ENCODE measurements at regions not wholly inside any gene's neighbourhood (a gene's known extent, or its start where the extent isn't known, plus 50 kb on each side); places are given as distances from the start of the nearest gene placed in this dataset.

GRCh38 chr10:36115364-36115763, 473.3 kb upstream of the FZD8 start:
- no peak overlapping the region for H2AFZ ChIP-seq (ENCODE audit: insufficient read depth, low read depth, low read length, poor library complexity, severe bottlenecking)
- Mint-ChIP-seq H3K4me1 (no peaks in the 10 kb centered on the region), H3K4me3 (no peak overlapping the region), H3K27me3 (no peaks in the 10 kb centered on the region), H3K9me3 (ENCODE audit: insufficient read depth) (no peaks in the 10 kb centered on the region), H3K27ac (no peak overlapping the region)
- H3K27ac ChIP-seq (ENCODE audit: low read length in 2 of 2): no peak overlapping the region
- no peaks in the 10 kb centered on the region for H3K79me2 ChIP-seq (ENCODE audit: control insufficient read depth, insufficient read depth, low read length)
- H4K20me1 ChIP-seq (ENCODE audit: control insufficient read depth, insufficient read depth, low read length, poor library complexity, severe bottlenecking): no peaks in the 10 kb centered on the region
- TF ChIP-seq CTCF (IDR thresholded peaks at IDR 0.05): no peak
- TF ChIP-seq EZH2 (IDR thresholded peaks at IDR 0.05; ENCODE audit: borderline replicate concordance, insufficient read depth, low read depth, low read length, poor library complexity, severe bottlenecking): no peak
- ChIA-PET CTCF (interaction anchor here (0.5 kb wide), 1 partner anchor 875 kb away, joined by 3 read pairs; no protein-coding TSS in a partner anchor), POLR2A (no interaction called here)
- H3K9ac ChIP-seq (ENCODE audit: low read length): no peak overlapping the region
- intact Hi-C loops (cut with micrococcal nuclease): no loop called here
- no CpG with 5 or more reads among the region's 1 CpG for WGBS (ENCODE audit: insufficient coverage)
- ATAC-seq (ENCODE audit: low read depth): no peak
- no peak overlapping the region for H3K4me3 ChIP-seq (ENCODE audit: control extremely low read depth in 1 of 5, extremely low read depth in 1 of 5, insufficient read depth in 1 of 5, low read depth in 2 of 5, low read length in 4 of 5)
- no peak overlapping the region for H3K4me2 ChIP-seq (replicated peaks; ENCODE audit: low read depth, low read length, poor library complexity, severe bottlenecking)
- no peak for DNase-seq
- H3K4me1 ChIP-seq (ENCODE audit: control insufficient read depth in 2 of 2, insufficient read depth in 2 of 2, low read length in 2 of 2): no peaks in the 10 kb centered on the region
- no peaks in the 10 kb centered on the region for H3K27me3 ChIP-seq (replicated peaks in 1 of 4; ENCODE audit: control extremely low read depth in 1 of 4, control insufficient read depth in 3 of 4, insufficient read depth in 4 of 4, low read length in 3 of 4)
- peaks cover 0 to 3% (median 0%) of the 10 kb centered on the region in 3 donors for H3K9me3 ChIP-seq (ENCODE audit: control extremely low read depth in 1 of 3, control insufficient read depth in 2 of 3, insufficient read depth in 1 of 3, low read length in 2 of 3)
- H3K36me3 ChIP-seq (replicated peaks in 1 of 2; ENCODE audit: control extremely low read depth in 1 of 2, control insufficient read depth in 1 of 2, extremely low read depth in 1 of 2, insufficient read depth in 2 of 2, low read length in 1 of 2): no peaks in the 10 kb centered on the region

DNA sequence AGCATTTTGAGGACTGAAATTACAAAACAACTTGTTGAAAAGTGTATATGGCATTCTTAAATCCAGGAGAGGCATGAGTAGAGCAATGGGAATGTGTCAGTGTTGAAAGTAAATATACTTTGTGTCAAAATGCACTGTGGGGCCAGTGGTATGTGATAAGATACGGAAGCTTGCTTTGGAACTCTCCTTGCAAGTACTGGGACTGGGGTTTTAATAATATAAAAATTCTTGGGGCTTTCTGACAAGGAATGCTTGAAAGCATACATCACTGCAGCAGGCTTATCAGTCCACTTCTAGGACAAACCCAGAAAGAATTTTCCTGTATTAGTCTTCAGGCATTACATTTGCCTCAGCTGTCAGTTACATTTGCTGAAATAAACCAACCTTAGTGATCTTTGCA, 472.8 kb upstream of the FZD8 start:
- H3K9ac ChIP-seq (ENCODE audit: low read length): no peak overlapping the region
- H3K36me3 ChIP-seq (replicated peaks in 1 of 2; ENCODE audit: control extremely low read depth in 1 of 2, control insufficient read depth in 1 of 2, extremely low read depth in 1 of 2, insufficient read depth in 2 of 2, low read length in 1 of 2): no peaks in the 10 kb centered on the region
- CTCF ChIA-PET: no interaction called here
- ATAC-seq (ENCODE audit: low read depth) (no peak), DNase-seq (no peak)
- H3K9me3 ChIP-seq (ENCODE audit: control extremely low read depth in 1 of 3, control insufficient read depth in 2 of 3, insufficient read depth in 1 of 3, low read length in 2 of 3): peaks cover 0 to 3% (median 0%) of the 10 kb centered on the region in 3 donors
- no peaks in the 10 kb centered on the region for H3K4me1 ChIP-seq (ENCODE audit: control insufficient read depth in 2 of 2, insufficient read depth in 2 of 2, low read length in 2 of 2)
- Mint-ChIP-seq H3K9me3 (ENCODE audit: insufficient read depth) (no peaks in the 10 kb centered on the region), H3K4me3 (no peak overlapping the region), H3K4me1 (no peaks in the 10 kb centered on the region), H3K27ac (no peak overlapping the region), H3K27me3 (no peaks in the 10 kb centered on the region)
- no peak overlapping the region for H3K4me2 ChIP-seq (replicated peaks; ENCODE audit: low read depth, low read length, poor library complexity, severe bottlenecking)
- WGBS (ENCODE audit: insufficient coverage): 100% methylated on average over 1 of the region's 1 CpG
- H4K20me1 ChIP-seq (ENCODE audit: control insufficient read depth, insufficient read depth, low read length, poor library complexity, severe bottlenecking): no peaks in the 10 kb centered on the region
- no peak overlapping the region for H3K4me3 ChIP-seq (ENCODE audit: control extremely low read depth in 1 of 5, extremely low read depth in 1 of 5, insufficient read depth in 1 of 5, low read depth in 2 of 5, low read length in 4 of 5)
- H3K27me3 ChIP-seq (replicated peaks in 1 of 4; ENCODE audit: control extremely low read depth in 1 of 4, control insufficient read depth in 3 of 4, insufficient read depth in 4 of 4, low read length in 3 of 4): no peaks in the 10 kb centered on the region
- no peaks in the 10 kb centered on the region for H3K79me2 ChIP-seq (ENCODE audit: control insufficient read depth, insufficient read depth, low read length)
- intact Hi-C loops (cut with micrococcal nuclease): no loop called here
- POLR2A ChIA-PET: no interaction called here
- no peak for TF ChIP-seq EZH2 (IDR thresholded peaks at IDR 0.05; ENCODE audit: borderline replicate concordance, insufficient read depth, low read depth, low read length, poor library complexity, severe bottlenecking)
- no peak for TF ChIP-seq CTCF (IDR thresholded peaks at IDR 0.05)
- no peak overlapping the region for H2AFZ ChIP-seq (ENCODE audit: insufficient read depth, low read depth, low read length, poor library complexity, severe bottlenecking)
- H3K27ac ChIP-seq (ENCODE audit: low read length in 2 of 2): no peak overlapping the region

Data from B cell (primary cell).